ENCODE measurements at regions not wholly inside any gene's neighbourhood (a gene's known extent, or its start where the extent isn't known, plus 50 kb on each side); places are given as distances from the start of the nearest gene placed in this dataset.
"Not testable (repeated sequence)": the region's sequence is repeated elsewhere in the genome, so short reads cannot be mapped to it uniquely, and the experiment has no call there.

GRCh38 chr20:55412508-55412907 is 592.8 kb downstream of the CBLN4 start:
- DNase-seq (ENCODE audit: low read depth) = not testable (repeated sequence)

- DNase-seq (ENCODE audit: low read depth) = no peak
Measured at GRCh38 chr20:55406891-55407290, 598.4 kb downstream of the CBLN4 start.

DNA sequence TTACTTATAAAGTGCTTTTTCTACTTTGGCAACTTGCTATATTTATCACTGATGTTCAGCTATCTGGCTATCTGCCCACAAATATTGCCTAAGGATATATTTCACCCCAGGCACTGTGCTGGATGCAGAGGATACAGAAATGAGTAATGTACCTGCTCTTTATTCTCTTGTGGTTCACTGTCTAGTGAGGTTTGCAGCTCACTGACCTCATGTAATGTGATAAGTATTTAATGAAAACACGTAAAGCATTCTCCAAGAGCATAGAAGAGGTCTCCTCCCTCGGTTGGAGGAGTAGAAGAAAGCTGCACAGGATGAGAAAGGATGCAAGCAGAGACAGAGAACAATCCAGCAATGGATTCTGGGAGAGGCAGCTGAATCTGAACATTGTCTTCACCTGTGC is 610.7 kb downstream of the CBLN4 start:
- DNase-seq (ENCODE audit: low read depth) = no peak

GRCh38 chr20:55390791-55391190 is 614.5 kb downstream of the CBLN4 start:
- no peak for DNase-seq (ENCODE audit: low read depth)

GRCh38 chr20:55386686-55387085 is 618.6 kb downstream of the CBLN4 start:
- no peak for DNase-seq (ENCODE audit: low read depth)

- DNase-seq (ENCODE audit: low read depth) = no peak
Measured at GRCh38 chr20:55375920-55376319, 629.4 kb downstream of the CBLN4 start.

- DNase-seq (ENCODE audit: low read depth) = no peak
Measured at GRCh38 chr20:55365745-55366144, 639.6 kb downstream of the CBLN4 start.

DNA sequence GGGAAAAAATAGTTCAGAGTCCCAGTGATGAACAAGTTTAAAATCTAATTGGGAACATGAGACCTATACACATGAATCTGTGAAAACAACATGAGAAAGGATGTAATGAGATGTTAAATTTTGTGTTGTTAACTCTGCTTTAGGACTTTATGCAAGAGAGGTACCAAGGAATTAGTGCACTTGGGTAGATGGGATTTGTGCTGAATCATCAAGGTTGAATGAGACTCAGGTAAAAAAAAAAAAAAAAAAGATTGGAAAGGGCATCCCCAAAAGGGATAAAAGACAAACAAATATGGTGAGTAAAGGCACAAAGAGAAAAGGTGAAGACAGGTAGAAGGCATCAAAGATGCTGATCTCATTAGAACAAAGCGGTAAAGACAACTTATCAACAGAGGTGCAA is 644.4 kb downstream of the CBLN4 start:
- no peak for DNase-seq (ENCODE audit: low read depth)

- no peak for DNase-seq (ENCODE audit: low read depth)
Measured at GRCh38 chr20:55354720-55355119, 650.6 kb downstream of the CBLN4 start.

DNA sequence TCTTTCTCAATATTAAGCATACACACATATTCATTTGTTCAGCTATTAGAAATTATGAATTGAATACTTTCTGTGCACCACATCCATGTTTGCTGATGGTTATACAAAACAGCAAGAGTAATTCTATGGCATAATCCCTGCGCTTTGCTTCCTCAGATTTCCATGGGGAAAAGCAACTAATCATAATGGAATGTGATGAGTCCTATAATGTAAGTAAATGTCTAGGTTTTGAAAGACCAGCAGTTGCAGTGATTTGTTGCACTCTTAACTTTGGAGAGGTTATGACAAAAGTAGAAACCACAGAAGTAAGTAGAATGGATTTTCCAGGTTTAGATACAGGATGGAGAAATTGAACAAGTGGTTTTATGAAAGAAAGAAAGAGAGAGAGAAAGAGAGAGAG is 652.1 kb downstream of the CBLN4 start:
- DNase-seq (ENCODE audit: low read depth) = no peak

DNA sequence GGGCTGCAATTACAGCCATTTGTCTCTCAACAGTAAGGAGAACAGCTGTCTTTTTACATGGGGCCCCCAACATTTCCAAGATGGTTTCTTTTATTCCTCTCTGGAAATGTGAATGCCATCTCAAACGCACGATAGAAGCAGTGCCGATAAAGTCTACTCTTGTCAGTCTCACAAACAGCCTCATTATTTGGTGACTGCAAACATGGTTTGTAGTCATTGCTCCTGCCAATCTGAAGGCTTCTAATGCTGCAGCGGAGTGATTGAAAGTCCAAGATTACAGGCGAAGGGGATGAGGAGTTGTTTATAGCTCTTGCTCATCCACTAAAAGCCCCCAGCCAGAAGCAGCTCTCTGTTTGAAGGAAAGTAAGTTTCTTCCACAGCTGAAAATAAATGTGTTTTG is 657.1 kb downstream of the CBLN4 start:
- no peak for DNase-seq (ENCODE audit: low read depth)

- DNase-seq (ENCODE audit: low read depth) = no peak
Measured at GRCh38 chr20:55342822-55343221, 662.5 kb downstream of the CBLN4 start.

- DNase-seq (ENCODE audit: low read depth) = no peak
Measured at GRCh38 chr20:55333798-55334197, 671.5 kb downstream of the CBLN4 start.

- DNase-seq (ENCODE audit: low read depth) = no peak
Measured at GRCh38 chr20:55329108-55329507, 676.2 kb downstream of the CBLN4 start.

DNA sequence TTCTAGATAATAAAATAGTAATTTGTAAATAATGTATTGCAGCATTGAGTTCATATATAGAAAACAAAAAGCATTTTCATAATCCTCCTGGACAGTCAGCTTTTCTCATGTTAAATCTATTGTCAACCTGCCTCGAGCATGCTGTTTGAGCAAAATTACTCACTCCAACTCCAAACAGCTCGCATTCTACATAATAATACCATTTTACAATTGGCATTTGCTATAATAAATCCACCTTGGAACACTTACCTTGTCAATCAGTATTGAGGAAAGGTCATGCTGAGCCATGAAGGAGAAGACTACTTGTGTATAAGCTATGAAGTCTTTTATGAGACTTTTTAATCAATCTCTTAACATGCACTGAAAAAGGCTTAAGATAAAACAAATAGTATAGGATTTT is 682.6 kb downstream of the CBLN4 start:
- DNase-seq (ENCODE audit: low read depth) = no peak

- no peak for DNase-seq (ENCODE audit: low read depth)
Measured at GRCh38 chr20:55316753-55317152, 688.6 kb downstream of the CBLN4 start.

- DNase-seq (ENCODE audit: low read depth) = not testable (repeated sequence)
Measured at GRCh38 chr20:55310844-55311243, 694.5 kb downstream of the CBLN4 start.

- no peak for DNase-seq (ENCODE audit: low read depth)
Measured at GRCh38 chr20:55291261-55291660, 714.1 kb downstream of the CBLN4 start.

GRCh38 chr20:55283889-55284288 is 721.4 kb downstream of the CBLN4 start:
- no peak for DNase-seq (ENCODE audit: low read depth)

- DNase-seq (ENCODE audit: low read depth) = no peak
Measured at GRCh38 chr20:55273149-55273548, 732.2 kb downstream of the CBLN4 start.

DNA sequence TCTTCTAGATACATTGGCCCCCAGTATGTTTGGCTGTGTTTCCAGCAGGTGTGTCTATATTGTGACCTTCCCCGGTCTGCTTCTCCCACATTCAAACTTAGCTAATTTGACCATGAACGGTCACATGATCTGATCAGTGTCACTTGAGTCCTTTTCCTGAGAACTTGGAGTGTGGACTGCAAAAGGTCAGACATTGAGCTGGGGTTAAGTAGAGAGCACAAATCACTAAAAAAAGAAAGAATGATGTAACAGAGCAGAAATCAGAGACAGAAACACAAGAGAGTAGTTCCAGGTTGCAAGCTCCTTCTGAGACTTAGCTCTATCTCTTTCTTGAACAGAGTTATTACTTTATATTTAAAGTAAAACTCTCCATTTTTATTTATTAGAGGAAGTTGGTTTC is 733.9 kb downstream of the CBLN4 start:
- DNase-seq (ENCODE audit: low read depth) = no peak

GRCh38 chr20:55269913-55270312 is 735.4 kb downstream of the CBLN4 start:
- no peak for DNase-seq (ENCODE audit: low read depth)

- no peak for DNase-seq (ENCODE audit: low read depth)
Measured at GRCh38 chr20:55266361-55266760, 739.0 kb downstream of the CBLN4 start.

DNA sequence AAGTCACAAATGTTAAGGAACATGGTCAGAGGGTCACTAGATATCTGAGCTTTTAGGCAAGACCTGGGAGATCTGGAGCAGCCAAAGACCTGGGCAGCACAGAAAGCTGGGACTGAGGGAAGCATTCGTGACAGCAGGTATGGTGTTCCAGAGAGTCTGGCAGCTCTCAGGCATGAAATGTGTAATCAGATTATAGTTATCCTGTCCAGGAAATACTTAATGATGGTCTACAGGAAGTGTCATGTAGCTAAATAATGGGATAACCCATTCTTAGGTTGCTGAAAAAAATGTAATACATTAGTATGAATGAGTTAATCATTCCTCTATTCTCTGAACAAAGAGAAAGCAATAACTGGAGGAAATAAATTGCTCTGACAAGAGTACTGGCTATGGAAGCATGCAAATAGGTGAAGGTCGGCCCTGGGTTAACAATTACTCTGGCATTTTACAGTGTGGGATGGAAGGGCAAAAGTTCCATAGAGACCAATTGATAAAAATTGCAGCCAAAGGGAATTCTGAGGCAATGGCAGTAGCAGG is 740.5 kb downstream of the CBLN4 start:
- DNase-seq (ENCODE audit: low read depth) = no peak

DNA sequence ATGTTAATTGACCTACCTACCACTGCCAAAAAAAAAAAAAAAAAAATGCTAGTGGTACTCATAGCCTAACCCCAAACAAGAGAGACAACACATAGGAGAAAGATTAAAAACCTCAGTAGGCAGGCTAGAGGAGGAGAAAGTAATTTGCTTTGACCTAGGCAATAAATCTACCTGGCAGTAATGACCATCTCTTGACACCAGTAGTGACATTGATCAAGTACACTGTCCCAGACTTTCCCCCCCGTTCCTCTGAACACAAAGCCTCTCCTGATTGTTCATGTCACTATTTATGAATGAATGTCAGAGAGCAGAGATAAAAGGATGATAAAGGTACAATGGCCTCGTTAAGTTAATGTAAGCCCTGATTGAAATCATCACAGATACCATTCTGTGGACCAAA is 746.8 kb downstream of the CBLN4 start:
- no peak for DNase-seq (ENCODE audit: low read depth)

All from ELR (cell line).